ENCODE measurements at regions not wholly inside any gene's neighbourhood (a gene's known extent, or its start where the extent isn't known, plus 50 kb on each side); places are given as distances from the start of the nearest gene placed in this dataset.

GRCh38 chr7:351256-351655 is 61.3 kb downstream of the FOXL3 start:
- POLR2A ChIA-PET = no interaction called here
- Histone ChIP-seq H3K9me3 (no peaks in the 10 kb centered on the region), H3K36me3 (ENCODE audit: control insufficient read depth, insufficient read depth, low read length) (no peaks in the 10 kb centered on the region), H3K4me1 (no peaks in the 10 kb centered on the region), H3K27me3 (replicated peaks; ENCODE audit: control insufficient read depth, insufficient read depth, low read length) (no peaks in the 10 kb centered on the region), H3K4me3 (ENCODE audit: low read depth, low read length) (no peak overlapping the region)
- H3K4me3 Mint-ChIP-seq (ENCODE audit: unreplicated experiment) = no peak overlapping the region
- no peak for DNase-seq
- no peaks in the 10 kb centered on the region for H3K4me1 Mint-ChIP-seq (ENCODE audit: low read depth, unreplicated experiment)
- no peak for TF ChIP-seq CTCF (IDR thresholded peaks at IDR 0.05; ENCODE audit: insufficient read depth in 1 of 2, low read depth in 1 of 2, low read length in 1 of 2, severe bottlenecking in 1 of 2, unreplicated experiment in 1 of 2)
- no peaks in the 10 kb centered on the region for H3K36me3 Mint-ChIP-seq (ENCODE audit: insufficient read depth, unreplicated experiment)
- no peaks in the 10 kb centered on the region for H3K27me3 Mint-ChIP-seq (ENCODE audit: insufficient read depth, unreplicated experiment)
- CTCF ChIA-PET = interaction anchor here (0.6 kb wide), 1 partner anchor 83 kb away, joined by 4 read pairs; no protein-coding TSS in a partner anchor
- intact Hi-C loops (cut with micrococcal nuclease; ENCODE audit: unreplicated experiment) = no loop called here
- H3K9me3 Mint-ChIP-seq (ENCODE audit: unreplicated experiment) = no peaks in the 10 kb centered on the region
- no TSS peak for BruUV-seq (replicated peaks)
- no peak overlapping the region for H3K27ac Mint-ChIP-seq (ENCODE audit: unreplicated experiment)

GRCh38 chr7:351681-352480 is 61.9 kb downstream of the FOXL3 start:
- H3K4me3 Mint-ChIP-seq (ENCODE audit: unreplicated experiment) = no peak overlapping the region
- ChIA-PET POLR2A (no interaction called here), CTCF (no interaction called here)
- no peak overlapping the region for H3K4me3 ChIP-seq (ENCODE audit: low read depth, low read length)
- H3K4me1 Mint-ChIP-seq (ENCODE audit: low read depth, unreplicated experiment) = no peaks in the 10 kb centered on the region
- H3K27ac Mint-ChIP-seq (ENCODE audit: unreplicated experiment) = no peak overlapping the region
- H3K4me1 ChIP-seq = no peaks in the 10 kb centered on the region
- intact Hi-C loops (cut with micrococcal nuclease; ENCODE audit: unreplicated experiment) = no loop called here
- H3K9me3 Mint-ChIP-seq (ENCODE audit: unreplicated experiment) = no peaks in the 10 kb centered on the region
- H3K9me3 ChIP-seq = no peaks in the 10 kb centered on the region
- H3K27me3 ChIP-seq (replicated peaks; ENCODE audit: control insufficient read depth, insufficient read depth, low read length) = no peaks in the 10 kb centered on the region
- TF ChIP-seq CTCF (IDR thresholded peaks at IDR 0.05; ENCODE audit: insufficient read depth in 1 of 2, low read depth in 1 of 2, low read length in 1 of 2, severe bottlenecking in 1 of 2, unreplicated experiment in 1 of 2) = no peak
- H3K27me3 Mint-ChIP-seq (ENCODE audit: insufficient read depth, unreplicated experiment) = no peaks in the 10 kb centered on the region
- H3K36me3 Mint-ChIP-seq (ENCODE audit: insufficient read depth, unreplicated experiment) = peaks cover under 1% of the 10 kb centered on the region
- no peaks in the 10 kb centered on the region for H3K36me3 ChIP-seq (ENCODE audit: control insufficient read depth, insufficient read depth, low read length)
- BruUV-seq (replicated peaks) = no TSS peak
- DNase-seq = no peak

- CTCF ChIA-PET = no interaction called here
- H3K36me3 ChIP-seq (ENCODE audit: control insufficient read depth, insufficient read depth, low read length) = no peaks in the 10 kb centered on the region
- BruUV-seq (replicated peaks) = no TSS peak
These were observed 63.9 kb downstream of the FOXL3 start for GRCh38 chr7:353746-354325.

More at GRCh38 chr7:353746-354325, 63.9 kb downstream of the FOXL3 start:
- TF ChIP-seq CTCF (IDR thresholded peaks at IDR 0.05; ENCODE audit: insufficient read depth in 1 of 2, low read depth in 1 of 2, low read length in 1 of 2, severe bottlenecking in 1 of 2, unreplicated experiment in 1 of 2) = no peak
- H3K4me3 ChIP-seq (ENCODE audit: low read depth, low read length) = no peak overlapping the region
- H3K27me3 ChIP-seq (replicated peaks; ENCODE audit: control insufficient read depth, insufficient read depth, low read length) = no peaks in the 10 kb centered on the region
- no peak for DNase-seq
- intact Hi-C loops (cut with micrococcal nuclease; ENCODE audit: unreplicated experiment) = no loop called here
- H3K4me3 Mint-ChIP-seq (ENCODE audit: unreplicated experiment) = no peak overlapping the region
- no peaks in the 10 kb centered on the region for H3K27me3 Mint-ChIP-seq (ENCODE audit: insufficient read depth, unreplicated experiment)
- H3K36me3 Mint-ChIP-seq (ENCODE audit: insufficient read depth, unreplicated experiment) = peaks cover 6% of the 10 kb centered on the region
- POLR2A ChIA-PET = no interaction called here
- no peaks in the 10 kb centered on the region for H3K9me3 ChIP-seq
- H3K4me1 ChIP-seq = no peaks in the 10 kb centered on the region
- no peaks in the 10 kb centered on the region for H3K4me1 Mint-ChIP-seq (ENCODE audit: low read depth, unreplicated experiment)
- H3K9me3 Mint-ChIP-seq (ENCODE audit: unreplicated experiment) = no peaks in the 10 kb centered on the region
- H3K27ac Mint-ChIP-seq (ENCODE audit: unreplicated experiment) = no peak overlapping the region
